Heart left ventricle (tissue), 16 donors: ENCODE measurements at regions not wholly inside any gene's neighbourhood (a gene's known extent, or its start where the extent isn't known, plus 50 kb on each side); places are given as distances from the start of the nearest gene placed in this dataset.

Experiments
- ATAC-seq, 4 donors: fragments of 200-7000 bp; cut with Tn5 transposase; one replicate each; pipeline ENCODE4 v1.9.1; 2020 to 2022; ENCODE audit warnings: moderate library complexity in 4 of 4, mild to moderate bottlenecking in 3 of 4, moderate number of reproducible peaks in 1 of 4
- DNase-seq, 5 donors: peaks; one replicate each; pipeline ENCODE4 v3.0.0-alpha.2; 2020
- H3K27ac ChIP-seq, 12 donors: fragments of 200-600 bp; sonication (generic) in 4 of 12; one replicate each; pipeline versions ENCODE4 v1.5.0 to v1.8.0; 2016 to 2022; ENCODE audit warnings: mild to moderate bottlenecking in 2 of 12
- H3K27me3 ChIP-seq, 9 donors: fragments of 200-600 bp; sonication (generic) in 2 of 9; one replicate each; pipeline versions ENCODE4 v1.5.1 to v1.8.0; 2016 to 2022; ENCODE audit warnings: mild to moderate bottlenecking in 3 of 9
- H3K36me3 ChIP-seq, 9 donors: fragments of 200-600 bp; sonication (generic) in 2 of 9; one replicate each; pipeline versions ENCODE4 v1.5.0 to v1.8.0; 2018 to 2022; ENCODE audit warnings: mild to moderate bottlenecking in 2 of 9
- H3K4me1 ChIP-seq, 12 donors: fragments of 200-600 bp; sonication (generic) in 4 of 12; one replicate each; pipeline versions ENCODE4 v1.5.0 to v1.8.0; 2016 to 2022; ENCODE audit warnings: mild to moderate bottlenecking in 3 of 12
- H3K4me3 ChIP-seq, 12 donors: fragments of 200-600 bp; sonication (generic) in 4 of 12; one replicate each; pipeline versions ENCODE4 v1.5.0 to v1.8.0; 2017 to 2022; ENCODE audit warnings: mild to moderate bottlenecking in 9 of 12, moderate library complexity in 4 of 12
- H3K9me3 ChIP-seq, 12 donors: fragments of 200-600 bp; sonication (generic) in 4 of 12; one replicate each; pipeline versions ENCODE4 v1.5.0 to v1.8.0; 2016 to 2022; ENCODE audit warnings: mild to moderate bottlenecking in 1 of 12
- CTCF ChIP-seq, 12 donors: fragments of 200-600 bp; sonication (generic) in 4 of 12; IDR thresholded peaks; one replicate each; pipeline versions ENCODE4 v1.5.0 to v1.8.0; 2018 to 2022; ENCODE audit warnings: antibody characterized with exemption in 12 of 12, mild to moderate bottlenecking in 5 of 12
- POLR2A ChIP-seq, 2 donors: fragments of 450-650 bp; IDR thresholded peaks; one replicate each; pipeline ENCODE4 v1.6.1; 2017; ENCODE audit warnings: antibody characterized with exemption in 2 of 2, mild to moderate bottlenecking in 2 of 2, moderate library complexity in 2 of 2
- WGBS, 4 donors: extraction: QIAGEN DNeasy Blood & Tissue Kit in 2 of 4; methylation state at CpG; one replicate each; pipeline versions ENCODE4 v1.1.5 to v1.1.7; 2013 to 2018; 5-methylcytosine and 5-hydroxymethylcytosine counted together
- intact Hi-C, 10 donors: fragments of 100-400 bp; cut with DNase I; formaldehyde crosslinking; loops; one replicate each; pipeline versions ENCODE4 v1.11.1 to v1.14.2; 2022
- donor health status: ischemic (EF 13 %, LVEDD 7.1; RV severe dilation, severe dysfunction).
- donor health status: healthy with polysubstance abuse.
- donor health status: DM: no; HTN: yes; CAD: no.
- donor health status: DM: no; HTN: no; CAD: no.
- donor health status: ischemic (EF 25% LVEDD 6.9; RV normal size, moderate dysfunction).
- donor health status: ischemic (EF 25% LVEDD 5.7; RV mildly dilated, moderate dysfunction).
- donor health status: healthy.
- donor health status: DM: yes; HTN: yes; CAD: no.
- donor health status: ischemic (EF 35%, LVEDD 5.7; RV mildly dilated, moderate dysfunction).
- donor health status: nonischemic (EF 11% LVEDD 7.7; RV severe dilation, severe dysfunction).
- donor health status: DM: yes; HTN: yes; CAD: no.
- donor health status: PGD.
- donor health status: ischemic (EF 29% LVEDD 5.4; RV normal size, mild dysfunction).
- donor health status: nonischemic (EF 23%, LVEDD 6.1; RV moderate dilation, normal function).

GRCh38 chr3:88209356-88209755 lies 59.6 kb downstream of the C3orf38 start:
- no peak for DNase-seq
- Histone ChIP-seq H3K4me3 (no peak overlapping the region), H3K9me3 (no peaks in the 10 kb centered on the region), H3K27ac (no peak overlapping the region), H3K36me3 (no peaks in the 10 kb centered on the region), H3K27me3 (no peaks in the 10 kb centered on the region), H3K4me1 (no peaks in the 10 kb centered on the region)
- TF ChIP-seq POLR2A (IDR thresholded peaks at IDR 0.05) (no peak), CTCF (IDR thresholded peaks at IDR 0.05) (no peak)
- ATAC-seq = no peak
- intact Hi-C loops = loop anchor here in 9 of 10 donors (5.0 to 10.0 kb wide), 7 partner anchors 895 to 1975 kb away; partner anchors contain the start of gene EPHA3 (in 1 of the 9)

GRCh38 chr3:88211096-88211890 lies 61.5 kb downstream of the C3orf38 start:
- Histone ChIP-seq H3K36me3 (no peaks in the 10 kb centered on the region), H3K4me1 (no peaks in the 10 kb centered on the region), H3K27me3 (no peaks in the 10 kb centered on the region), H3K27ac (no peak overlapping the region), H3K4me3 (no peak overlapping the region), H3K9me3 (no peaks in the 10 kb centered on the region)
- no peak for TF ChIP-seq POLR2A (IDR thresholded peaks at IDR 0.05)
- TF ChIP-seq CTCF (IDR thresholded peaks at IDR 0.05) = no peak
- DNase-seq (no peak), ATAC-seq (no peak)
- intact Hi-C loops = loop anchor here in 3 of 10 donors (10.0 kb wide), 1 partner anchor 894 kb away; the partner anchor contains the start of gene EPHA3 (in 3 of the 3)
- WGBS, 4 donors = 78 to 86% (median 82%) methylated on average over 2 of the region's 2 CpGs

DNA sequence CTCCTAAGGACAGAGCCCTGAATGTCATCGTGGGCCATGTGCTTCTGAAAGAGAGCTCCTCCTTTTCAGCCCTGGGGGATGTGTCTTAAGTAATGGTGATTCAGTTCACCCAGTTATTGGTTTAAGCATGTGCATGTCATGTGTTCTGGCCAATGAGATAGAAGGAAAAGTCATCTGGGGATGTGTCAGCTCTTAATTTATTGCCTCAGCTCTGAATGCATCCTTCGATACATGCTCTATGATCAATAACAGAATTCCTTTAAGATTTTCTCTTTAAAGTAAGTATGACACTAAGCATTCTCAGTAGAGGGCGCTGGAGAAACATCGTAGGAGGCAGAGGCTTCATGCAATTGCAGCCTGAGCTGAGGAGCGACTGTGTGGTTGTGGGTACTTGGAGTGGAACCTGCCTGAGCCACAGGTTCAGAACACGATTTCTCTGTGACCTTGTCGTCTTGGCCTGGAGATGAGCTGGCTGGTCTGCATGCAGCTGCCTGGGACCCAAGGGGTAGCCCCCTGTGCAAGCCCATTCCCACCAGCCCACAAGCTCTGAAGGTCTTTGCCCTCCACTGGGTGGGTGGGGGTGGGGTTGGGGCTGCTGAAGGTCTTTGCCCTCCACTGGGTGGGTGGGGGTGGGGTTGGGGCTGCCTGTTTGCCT lies 69.5 kb downstream of the C3orf38 start:
- intact Hi-C loops = loop anchor here in 4 of 10 donors (5.0 to 10.0 kb wide), 3 partner anchors 886 to 1963 kb away; partner anchors contain the start of gene EPHA3 (in 3 of the 4)
- peak in 2 of 4 donors; percentile 52 to 73 for ATAC-seq

More for the DNA sequence above, 69.5 kb downstream of the C3orf38 start:
- Histone ChIP-seq H3K4me3 (no peak overlapping the region), H3K27me3 (no peaks in the 10 kb centered on the region), H3K36me3 (no peaks in the 10 kb centered on the region), H3K9me3 (no peaks in the 10 kb centered on the region), H3K4me1 (no peaks in the 10 kb centered on the region), H3K27ac (no peak overlapping the region)
- WGBS, 4 donors = 17 to 23% (median 22%) methylated on average over 7 of the region's 7 CpGs
- TF ChIP-seq POLR2A (IDR thresholded peaks at IDR 0.05) (no peak), CTCF (IDR thresholded peaks at IDR 0.05) (peak; percentile 15 to 62 (median 38))
- peak in 3 of 5 donors; percentile 9 to 26 (median 26) for DNase-seq
